WI38 (cell line): ENCODE measurements at regions not wholly inside any gene's neighbourhood (a gene's known extent, or its start where the extent isn't known, plus 50 kb on each side); places are given as distances from the start of the nearest gene placed in this dataset.
"Not testable (repeated sequence)": the region's sequence is repeated elsewhere in the genome, so short reads cannot be mapped to it uniquely, and the experiment has no call there.

Experiments
- H3K4me3 ChIP-seq: 2 replicates; pipeline ENCODE4 v1.5.1; 2011; ENCODE audit warnings: low read depth, mild to moderate bottlenecking, control low read depth, low read length
- CTCF ChIP-seq: IDR thresholded peaks from 2 replicates; pipeline ENCODE4 v1.5.1; 2012; ENCODE audit warnings: low read depth, mild to moderate bottlenecking, control low read depth, low read length

- TF ChIP-seq CTCF, result no peak
- H3K4me3 ChIP-seq, result no peak overlapping the region
These were observed 124.4 kb upstream of the KIF5B start for GRCh38 chr10:32180390-32181280.

DNA sequence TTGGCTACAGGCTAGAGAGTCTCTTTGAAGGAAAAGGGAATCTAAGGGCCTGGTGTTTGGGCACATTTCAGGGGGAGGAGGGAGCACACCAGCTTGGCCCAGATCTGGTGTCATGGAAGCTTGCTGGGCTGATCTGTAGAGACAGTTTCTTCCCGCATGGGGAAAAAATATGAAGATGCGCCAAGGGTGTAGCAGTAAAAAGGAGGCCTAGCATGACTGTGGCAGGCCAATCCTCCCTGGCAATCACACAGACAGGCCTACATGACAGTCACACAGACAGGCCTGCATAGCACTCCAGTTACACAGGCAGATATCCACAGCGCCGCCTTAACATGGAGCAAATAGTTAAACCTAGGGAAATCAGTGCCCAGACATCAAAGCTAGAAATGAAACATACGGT lies 123.6 kb upstream of the KIF5B start:
- TF ChIP-seq CTCF, result no peak

DNA sequence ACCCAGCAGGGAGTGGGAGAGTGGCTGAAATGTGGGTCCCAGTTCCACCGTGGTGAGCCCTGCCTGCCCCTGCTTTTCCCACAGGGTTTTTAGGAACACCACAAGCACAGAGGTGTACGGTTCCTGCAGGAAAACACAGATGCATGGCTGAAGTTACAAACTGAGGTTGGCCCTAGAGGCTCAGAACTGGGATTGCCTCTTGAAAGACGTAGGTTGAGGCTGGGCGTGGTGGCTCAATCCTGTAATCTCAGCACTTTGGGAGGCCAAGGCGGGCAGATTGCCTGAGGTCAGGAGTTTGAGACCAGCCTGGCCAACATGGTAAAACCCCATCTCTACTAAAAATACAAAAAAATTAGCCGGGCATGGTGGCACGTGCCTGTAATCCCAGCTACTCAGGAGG lies 121.4 kb upstream of the KIF5B start:
- not testable (repeated sequence) for H3K4me3 ChIP-seq

More for the DNA sequence above, 123.6 kb upstream of the KIF5B start:
- H3K4me3 ChIP-seq, result no peak overlapping the region

- no peak for TF ChIP-seq CTCF
- no peak overlapping the region for H3K4me3 ChIP-seq
These were observed 119.4 kb upstream of the KIF5B start for GRCh38 chr10:32175629-32176028.

GRCh38 chr10:32174349-32174893 lies 118.2 kb upstream of the KIF5B start:
- no peak overlapping the region for H3K4me3 ChIP-seq
- TF ChIP-seq CTCF, result no peak

GRCh38 chr10:32171204-32171603 lies 115.0 kb upstream of the KIF5B start:
- TF ChIP-seq CTCF, result no peak
- H3K4me3 ChIP-seq, result no peak overlapping the region

GRCh38 chr10:32169556-32169955 lies 113.3 kb upstream of the KIF5B start:
- no peak overlapping the region for H3K4me3 ChIP-seq
- no peak for TF ChIP-seq CTCF
